Hematopoietic multipotent progenitor cell treated with erythropoietin and hydrocortisone succinate and interleukin-3 and kit ligand, for 15 days (in vitro differentiated cells): ENCODE measurements at regions not wholly inside any gene's neighbourhood (a gene's known extent, or its start where the extent isn't known, plus 50 kb on each side); places are given as distances from the start of the nearest gene placed in this dataset.

ENCODE experiments used
- DNase-seq: peaks from one replicate; pipeline ENCODE4 v3.0.0-alpha.2; 2015; ENCODE audit warnings: low spot score

- no peak for DNase-seq
Measured at GRCh38 chr1:2916706-2917105, 104.6 kb upstream of the ACTRT2 start.

- no peak for DNase-seq
Measured at GRCh38 chr1:2917284-2917683, 104.0 kb upstream of the ACTRT2 start.

GRCh38 chr1:2918441-2918840 is 102.8 kb upstream of the ACTRT2 start:
- no peak for DNase-seq

- DNase-seq, result no peak
Measured at GRCh38 chr1:2919841-2920240, 101.4 kb upstream of the ACTRT2 start.

- DNase-seq, result no peak
Measured at GRCh38 chr1:2920421-2921015, 100.7 kb upstream of the ACTRT2 start.

- DNase-seq, result peak; percentile 3
Measured at GRCh38 chr1:2921970-2922686, 99.1 kb upstream of the ACTRT2 start.

- no peak for DNase-seq
Measured at GRCh38 chr1:2923351-2923750, 97.9 kb upstream of the ACTRT2 start.

- no peak for DNase-seq
Measured at GRCh38 chr1:2925291-2925690, 96.0 kb upstream of the ACTRT2 start.

GRCh38 chr1:2925918-2926317 is 95.3 kb upstream of the ACTRT2 start:
- DNase-seq, result no peak

GRCh38 chr1:2926447-2927055 is 94.7 kb upstream of the ACTRT2 start:
- DNase-seq, result no peak

GRCh38 chr1:2927393-2928360 is 93.6 kb upstream of the ACTRT2 start:
- DNase-seq, result no peak

GRCh38 chr1:2928366-2929325 is 92.6 kb upstream of the ACTRT2 start:
- DNase-seq, result no peak

- no peak for DNase-seq
Measured at GRCh38 chr1:2929335-2929734, 91.9 kb upstream of the ACTRT2 start.

GRCh38 chr1:2930016-2930815 is 91.1 kb upstream of the ACTRT2 start:
- no peak for DNase-seq

- DNase-seq, result no peak
Measured at GRCh38 chr1:2930913-2931723, 90.1 kb upstream of the ACTRT2 start.

GRCh38 chr1:2931724-2932401 is 89.4 kb upstream of the ACTRT2 start:
- DNase-seq, result no peak

GRCh38 chr1:2932671-2933350 is 88.5 kb upstream of the ACTRT2 start:
- DNase-seq, result no peak

GRCh38 chr1:2933431-2934155 is 87.7 kb upstream of the ACTRT2 start:
- DNase-seq, result no peak
